Esophagus squamous epithelium (tissue), 4 donors: ENCODE measurements at regions not wholly inside any gene's neighbourhood (a gene's known extent, or its start where the extent isn't known, plus 50 kb on each side); places are given as distances from the start of the nearest gene placed in this dataset.

ENCODE experiments used
- POLR2A ChIP-seq, 4 donors: fragments of 450-650 bp; IDR thresholded peaks; one replicate each; pipeline ENCODE4 v1.6.1; 2017; ENCODE audit warnings: antibody characterized with exemption in 4 of 4, mild to moderate bottlenecking in 4 of 4, moderate library complexity in 3 of 4
- TF ChIP-seq, protein P1 (sequence below), 6 experiments: fragments of 450-650 bp in 4 of 6; fragments of 200-600 bp in 2 of 6; sonication (generic) in 2 of 6; IDR thresholded peaks; one replicate each; pipeline ENCODE4 v1.5.1; 2016 to 2019; ENCODE audit warnings: antibody characterized with exemption in 6 of 6, mild to moderate bottlenecking in 4 of 6, moderate library complexity in 4 of 6

DNA sequence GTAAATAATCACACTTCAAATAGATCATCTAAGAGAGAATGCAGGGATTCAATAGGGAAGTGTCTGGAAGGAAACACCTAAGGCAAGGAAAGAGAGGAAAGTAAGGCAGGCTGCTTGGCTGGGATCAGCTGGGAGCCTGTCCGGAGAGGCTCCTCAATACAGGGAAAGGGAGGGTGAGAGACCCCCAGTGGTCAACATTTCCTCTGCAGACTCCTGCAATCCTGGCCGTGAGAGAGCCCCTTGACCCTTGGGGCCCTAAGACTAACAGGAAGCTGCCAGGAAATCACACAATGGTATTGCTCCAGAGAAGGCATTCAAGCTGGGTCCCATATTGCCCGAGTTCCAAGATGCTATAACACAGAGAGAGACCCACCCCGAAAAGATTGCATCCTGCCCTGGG is 549.4 kb downstream of the NYAP2 start:
- TF ChIP-seq, protein P1, sequence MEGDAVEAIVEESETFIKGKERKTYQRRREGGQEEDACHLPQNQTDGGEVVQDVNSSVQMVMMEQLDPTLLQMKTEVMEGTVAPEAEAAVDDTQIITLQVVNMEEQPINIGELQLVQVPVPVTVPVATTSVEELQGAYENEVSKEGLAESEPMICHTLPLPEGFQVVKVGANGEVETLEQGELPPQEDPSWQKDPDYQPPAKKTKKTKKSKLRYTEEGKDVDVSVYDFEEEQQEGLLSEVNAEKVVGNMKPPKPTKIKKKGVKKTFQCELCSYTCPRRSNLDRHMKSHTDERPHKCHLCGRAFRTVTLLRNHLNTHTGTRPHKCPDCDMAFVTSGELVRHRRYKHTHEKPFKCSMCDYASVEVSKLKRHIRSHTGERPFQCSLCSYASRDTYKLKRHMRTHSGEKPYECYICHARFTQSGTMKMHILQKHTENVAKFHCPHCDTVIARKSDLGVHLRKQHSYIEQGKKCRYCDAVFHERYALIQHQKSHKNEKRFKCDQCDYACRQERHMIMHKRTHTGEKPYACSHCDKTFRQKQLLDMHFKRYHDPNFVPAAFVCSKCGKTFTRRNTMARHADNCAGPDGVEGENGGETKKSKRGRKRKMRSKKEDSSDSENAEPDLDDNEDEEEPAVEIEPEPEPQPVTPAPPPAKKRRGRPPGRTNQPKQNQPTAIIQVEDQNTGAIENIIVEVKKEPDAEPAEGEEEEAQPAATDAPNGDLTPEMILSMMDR (IDR thresholded peaks at IDR 0.05) = no peak
- TF ChIP-seq POLR2A (IDR thresholded peaks at IDR 0.05) = no peak
